Stimulated activated effector memory CD8-positive, alpha-beta T cell treated with anti-CD3 and anti-CD28 coated beads, Interleukin-12 subunit alpha, Interleukin-12 subunit beta, amount 100 ng/mL, for 72 hours (primary cell): ENCODE measurements at regions not wholly inside any gene's neighbourhood (a gene's known extent, or its start where the extent isn't known, plus 50 kb on each side); places are given as distances from the start of the nearest gene placed in this dataset.
"Not testable (repeated sequence)": the region's sequence is repeated elsewhere in the genome, so short reads cannot be mapped to it uniquely, and the experiment has no call there.

Experiments used
- ATAC-seq: fragments of 150-1000 bp; cut with Tn5 transposase; 2 replicates; pipeline ENCODE4 v1.10.0; 2021
- DNase-seq, 2 donors: peaks; one replicate each; pipeline ENCODE4 v3.0.0; 2021 to 2022; ENCODE audit warnings: low spot score in 2 of 2
- H3K27ac Mint-ChIP-seq: one replicate; pipeline ENCODE4 v1.8.0; 2022; ENCODE audit warnings: mild to moderate bottlenecking, mixed read lengths
- H3K36me3 Mint-ChIP-seq: one replicate; pipeline ENCODE4 v1.8.0; 2022; ENCODE audit warnings: mild to moderate bottlenecking, mixed read lengths
- H3K4me1 Mint-ChIP-seq: one replicate; pipeline ENCODE4 v1.8.0; 2022; ENCODE audit warnings: mixed read lengths
- H3K4me3 Mint-ChIP-seq: one replicate; pipeline ENCODE4 v1.8.0; 2022; ENCODE audit warnings: mild to moderate bottlenecking, mixed read lengths
- H3K9me3 Mint-ChIP-seq: one replicate; pipeline ENCODE4 v1.8.0; 2022; ENCODE audit warnings: mixed read lengths

GRCh38 chr2:13662055-13662454, 945.3 kb downstream of the TRIB2 start:
- ATAC-seq = no peak
- Mint-ChIP-seq H3K4me1 (no peaks in the 10 kb centered on the region), H3K4me3 (no peak overlapping the region), H3K27ac (no peak overlapping the region), H3K9me3 (peaks cover 3% of the 10 kb centered on the region), H3K36me3 (no peaks in the 10 kb centered on the region)
- no peak for DNase-seq

- Mint-ChIP-seq H3K9me3 (peaks cover 2% of the 10 kb centered on the region), H3K36me3 (no peaks in the 10 kb centered on the region), H3K4me3 (no peak overlapping the region), H3K27ac (no peak overlapping the region), H3K4me1 (no peaks in the 10 kb centered on the region)
- ATAC-seq (no peak), DNase-seq (no peak)
Measured at GRCh38 chr2:13666582-13667414, 950.1 kb downstream of the TRIB2 start.

GRCh38 chr2:13667415-13667757, 950.6 kb downstream of the TRIB2 start:
- no peaks in the 10 kb centered on the region for H3K4me1 Mint-ChIP-seq
- no peaks in the 10 kb centered on the region for H3K36me3 Mint-ChIP-seq
- H3K9me3 Mint-ChIP-seq = peaks cover 2% of the 10 kb centered on the region
- DNase-seq (no peak), ATAC-seq (no peak)
- no peak overlapping the region for H3K4me3 Mint-ChIP-seq
- H3K27ac Mint-ChIP-seq = no peak overlapping the region

GRCh38 chr2:13669607-13670006, 952.9 kb downstream of the TRIB2 start:
- Mint-ChIP-seq H3K27ac (no peak overlapping the region), H3K4me1 (no peaks in the 10 kb centered on the region), H3K36me3 (no peaks in the 10 kb centered on the region), H3K9me3 (peaks cover 2% of the 10 kb centered on the region), H3K4me3 (no peak overlapping the region)
- DNase-seq = no peak
- no peak for ATAC-seq

GRCh38 chr2:13673821-13674220, 957.1 kb downstream of the TRIB2 start:
- H3K9me3 Mint-ChIP-seq, H3K27ac Mint-ChIP-seq: not testable (repeated sequence)

GRCh38 chr2:13676269-13676668, 956.2 kb upstream of the LRATD1 start:
- no peak overlapping the region for H3K4me3 Mint-ChIP-seq
- no peaks in the 10 kb centered on the region for H3K4me1 Mint-ChIP-seq
- ATAC-seq = no peak
- DNase-seq = no peak
- peaks cover 4% of the 10 kb centered on the region for H3K9me3 Mint-ChIP-seq
- no peaks in the 10 kb centered on the region for H3K36me3 Mint-ChIP-seq
- H3K27ac Mint-ChIP-seq = no peak overlapping the region

More at GRCh38 chr2:13673821-13674220, 957.1 kb downstream of the TRIB2 start:
- not testable (repeated sequence) for ATAC-seq, H3K4me3 Mint-ChIP-seq, H3K36me3 Mint-ChIP-seq, H3K4me1 Mint-ChIP-seq, DNase-seq

GRCh38 chr2:13681936-13682335, 950.6 kb upstream of the LRATD1 start:
- DNase-seq (no peak), ATAC-seq (no peak)
- Mint-ChIP-seq H3K9me3 (peaks cover 4% of the 10 kb centered on the region), H3K4me1 (no peaks in the 10 kb centered on the region), H3K27ac (no peak overlapping the region), H3K4me3 (no peak overlapping the region), H3K36me3 (no peaks in the 10 kb centered on the region)

- no peak for DNase-seq
- H3K36me3 Mint-ChIP-seq = no peaks in the 10 kb centered on the region
- ATAC-seq = no peak
- no peak overlapping the region for H3K27ac Mint-ChIP-seq
- no peak overlapping the region for H3K4me3 Mint-ChIP-seq
- H3K9me3 Mint-ChIP-seq = peaks cover 7% of the 10 kb centered on the region
- no peaks in the 10 kb centered on the region for H3K4me1 Mint-ChIP-seq
Measured at GRCh38 chr2:13682540-13683272, 949.8 kb upstream of the LRATD1 start.

GRCh38 chr2:13686262-13686661, 946.3 kb upstream of the LRATD1 start:
- no peak for ATAC-seq

GRCh38 chr2:13694673-13695072, 937.8 kb upstream of the LRATD1 start:
- Mint-ChIP-seq H3K4me3 (no peak overlapping the region), H3K9me3 (peaks cover 3% of the 10 kb centered on the region), H3K27ac (no peak overlapping the region), H3K4me1 (no peaks in the 10 kb centered on the region), H3K36me3 (no peaks in the 10 kb centered on the region)
- ATAC-seq (no peak), DNase-seq (no peak)

More at GRCh38 chr2:13686262-13686661, 946.3 kb upstream of the LRATD1 start:
- no peak overlapping the region for H3K4me3 Mint-ChIP-seq
- H3K9me3 Mint-ChIP-seq = peaks cover 3% of the 10 kb centered on the region
- H3K27ac Mint-ChIP-seq = no peak overlapping the region
- no peaks in the 10 kb centered on the region for H3K4me1 Mint-ChIP-seq
- no peak for DNase-seq
- no peaks in the 10 kb centered on the region for H3K36me3 Mint-ChIP-seq

- Mint-ChIP-seq H3K27ac (no peak overlapping the region), H3K36me3 (no peaks in the 10 kb centered on the region), H3K9me3 (peaks cover 3% of the 10 kb centered on the region), H3K4me3 (no peak overlapping the region), H3K4me1 (no peaks in the 10 kb centered on the region)
- no peak for DNase-seq
- ATAC-seq = no peak
Measured at GRCh38 chr2:13696601-13697000, 935.9 kb upstream of the LRATD1 start.

- Mint-ChIP-seq H3K9me3 (peaks cover 3% of the 10 kb centered on the region), H3K36me3 (no peaks in the 10 kb centered on the region), H3K4me3 (no peak overlapping the region), H3K4me1 (no peaks in the 10 kb centered on the region), H3K27ac (no peak overlapping the region)
- no peak for DNase-seq
- ATAC-seq = no peak
Measured at GRCh38 chr2:13698847-13699246, 933.7 kb upstream of the LRATD1 start.

GRCh38 chr2:13699939-13700338, 932.6 kb upstream of the LRATD1 start:
- not testable (repeated sequence) for H3K4me1 Mint-ChIP-seq, H3K4me3 Mint-ChIP-seq, H3K36me3 Mint-ChIP-seq, H3K9me3 Mint-ChIP-seq, ATAC-seq, H3K27ac Mint-ChIP-seq, DNase-seq

- Mint-ChIP-seq H3K4me1 (no peaks in the 10 kb centered on the region), H3K27ac (no peak overlapping the region), H3K4me3 (no peak overlapping the region), H3K36me3 (no peaks in the 10 kb centered on the region), H3K9me3 (peaks cover 12% of the 10 kb centered on the region)
- DNase-seq = no peak
- no peak for ATAC-seq
Measured at GRCh38 chr2:13711154-13711553, 921.4 kb upstream of the LRATD1 start.

GRCh38 chr2:13714466-13714865, 918.1 kb upstream of the LRATD1 start:
- Mint-ChIP-seq H3K4me3 (no peak overlapping the region), H3K9me3 (peaks cover 2% of the 10 kb centered on the region), H3K4me1 (no peaks in the 10 kb centered on the region), H3K36me3 (no peaks in the 10 kb centered on the region), H3K27ac (no peak overlapping the region)
- ATAC-seq = no peak
- no peak for DNase-seq

- Mint-ChIP-seq H3K27ac (no peak overlapping the region), H3K4me3 (no peak overlapping the region), H3K4me1 (no peaks in the 10 kb centered on the region), H3K36me3 (no peaks in the 10 kb centered on the region), H3K9me3 (peaks cover 12% of the 10 kb centered on the region)
- DNase-seq (no peak), ATAC-seq (no peak)
Measured at GRCh38 chr2:13725945-13726344, 906.6 kb upstream of the LRATD1 start.
